GM19099 (cell line): ENCODE measurements at regions not wholly inside any gene's neighbourhood (a gene's known extent, or its start where the extent isn't known, plus 50 kb on each side); places are given as distances from the start of the nearest gene placed in this dataset.

Experiments used
- POLR2A ChIP-seq: IDR thresholded peaks from 3 replicates; pipeline ENCODE4 v1.6.1; 2011; ENCODE audit warnings: low read depth; ENCODE audit not compliant: insufficient read length; ENCODE audit errors: extremely low read depth

DNA sequence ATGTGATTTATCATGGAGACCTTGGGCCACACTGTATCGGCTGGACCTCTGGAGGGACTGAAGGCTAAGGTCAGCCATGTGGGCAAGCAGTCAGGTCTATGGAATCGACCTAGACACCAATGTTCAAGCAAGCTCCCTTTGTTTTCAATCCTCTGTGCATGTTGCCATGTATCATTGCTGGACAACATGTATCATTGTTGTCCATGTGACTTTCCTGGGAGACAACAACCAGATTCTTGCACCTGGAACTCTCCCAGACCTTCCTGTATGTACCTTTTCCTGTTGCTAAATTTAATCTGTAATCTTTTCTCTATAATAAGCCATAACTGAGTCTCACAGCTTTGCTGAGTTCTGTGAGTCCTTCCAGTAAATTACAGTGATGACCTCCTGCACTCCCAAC lies 329.4 kb upstream of the BOD1L1 start:
- no peak for TF ChIP-seq POLR2A

- TF ChIP-seq POLR2A: no peak
These were observed 330.3 kb upstream of the BOD1L1 start for GRCh38 chr4:13957871-13958270.

- no peak for TF ChIP-seq POLR2A
These were observed 336.1 kb upstream of the BOD1L1 start for GRCh38 chr4:13963601-13964000.

DNA sequence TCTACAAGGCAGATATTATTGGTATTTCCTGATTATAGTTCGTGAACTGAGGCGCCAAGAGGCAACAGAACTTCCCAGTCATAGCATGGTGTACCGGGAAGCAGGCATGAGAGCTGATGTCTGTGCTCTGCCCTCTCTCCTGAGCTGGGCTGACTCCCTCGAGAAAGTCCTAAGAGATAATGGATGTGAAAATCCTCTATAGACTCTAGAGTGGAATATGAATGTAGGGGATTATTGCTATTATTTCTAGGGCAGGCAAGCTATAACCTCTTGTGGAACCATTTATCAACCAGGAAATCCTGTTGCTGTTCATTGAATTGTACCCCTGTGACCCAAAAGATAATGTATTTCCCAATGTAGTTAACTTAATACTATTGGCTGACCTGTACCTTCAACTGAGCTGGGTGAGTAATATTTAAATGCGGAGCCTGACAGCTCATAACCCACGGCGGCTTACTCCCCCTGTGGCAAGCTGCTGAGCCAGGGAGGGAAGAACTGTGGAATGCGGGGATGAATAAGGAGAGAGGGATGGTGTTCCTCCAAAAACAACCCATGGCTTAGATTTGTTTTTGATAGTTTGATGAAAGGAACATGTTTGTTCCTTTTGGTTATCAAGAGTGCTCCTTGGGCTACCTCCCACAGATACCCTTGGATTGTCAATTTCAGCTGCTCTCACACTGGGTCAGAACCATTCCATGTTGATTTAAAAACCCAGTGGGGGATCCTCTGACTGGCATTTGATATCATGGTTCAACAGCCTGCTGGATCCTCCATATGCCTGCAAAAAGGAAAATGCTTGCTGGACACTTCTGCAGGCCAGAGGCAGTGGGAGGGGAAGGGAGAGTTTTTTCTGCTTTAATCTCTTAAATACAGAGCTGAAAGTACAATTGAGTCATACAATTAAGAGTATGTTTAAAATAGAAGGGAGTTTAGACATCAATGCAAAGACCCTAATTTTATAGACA lies 339.0 kb upstream of the BOD1L1 start:
- no peak for TF ChIP-seq POLR2A

GRCh38 chr4:13968723-13969122 lies 341.2 kb upstream of the BOD1L1 start:
- TF ChIP-seq POLR2A: no peak

DNA sequence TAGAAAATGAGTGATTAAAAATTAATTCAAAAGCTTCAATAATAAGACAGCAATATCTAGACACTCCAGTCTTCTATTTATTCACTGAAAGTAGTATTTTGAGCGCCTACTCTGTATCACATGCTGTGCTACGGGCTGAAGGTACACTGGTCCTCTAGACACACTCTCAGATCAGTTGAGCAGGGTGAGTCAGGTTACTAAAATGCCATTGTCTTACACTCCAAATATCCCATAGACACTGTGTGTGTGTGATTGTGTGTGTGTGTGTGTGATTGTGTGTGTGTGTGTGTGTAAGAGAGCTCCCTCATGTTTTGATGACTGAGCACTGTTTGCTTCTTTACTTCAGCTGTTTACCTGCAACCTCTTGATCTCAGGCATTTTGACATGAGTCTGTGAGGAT lies 342.8 kb upstream of the BOD1L1 start:
- no peak for TF ChIP-seq POLR2A

DNA sequence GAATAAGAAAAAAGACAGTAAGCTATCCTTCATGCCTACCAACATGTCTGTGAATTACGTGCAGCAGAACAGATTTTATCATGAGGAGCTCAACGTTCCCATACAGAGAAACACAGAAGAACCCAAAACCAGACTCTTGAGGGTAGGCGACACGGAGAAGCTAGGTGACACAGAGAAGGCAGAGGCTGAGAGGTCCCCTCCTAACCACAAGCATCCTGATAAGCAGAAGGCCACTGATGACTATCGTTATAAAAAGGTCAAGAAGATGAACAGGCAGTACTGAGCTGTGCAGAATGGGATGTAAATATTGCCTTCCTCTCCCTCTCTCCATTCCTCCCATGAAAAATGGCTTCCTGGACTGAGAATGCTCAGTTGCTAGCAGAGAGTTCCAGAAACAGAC lies 350.2 kb upstream of the BOD1L1 start:
- no peak for TF ChIP-seq POLR2A

- no peak for TF ChIP-seq POLR2A
These were observed 353.1 kb upstream of the BOD1L1 start for GRCh38 chr4:13980317-13981310.

- TF ChIP-seq POLR2A: no peak
These were observed 354.0 kb upstream of the BOD1L1 start for GRCh38 chr4:13981499-13981898.

DNA sequence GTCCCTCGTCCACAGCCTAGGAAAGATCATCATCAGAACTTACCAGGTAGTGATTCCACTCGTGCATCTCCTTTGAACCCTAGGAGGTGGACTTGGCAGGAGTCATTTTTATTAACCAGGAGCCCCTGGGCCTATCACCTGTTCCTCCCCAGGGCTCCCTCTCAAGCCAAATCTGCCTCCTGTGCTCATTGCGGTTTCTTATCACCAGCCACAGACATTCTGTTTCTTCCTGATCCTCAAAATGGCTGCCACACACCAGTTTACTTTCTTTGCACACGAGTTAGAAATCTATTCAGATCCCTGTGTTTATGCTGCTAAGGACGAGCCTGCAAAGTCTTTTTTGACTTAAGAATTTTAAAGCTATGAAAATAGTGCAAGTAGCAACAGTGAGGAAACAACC lies 354.5 kb upstream of the BOD1L1 start:
- TF ChIP-seq POLR2A: no peak

DNA sequence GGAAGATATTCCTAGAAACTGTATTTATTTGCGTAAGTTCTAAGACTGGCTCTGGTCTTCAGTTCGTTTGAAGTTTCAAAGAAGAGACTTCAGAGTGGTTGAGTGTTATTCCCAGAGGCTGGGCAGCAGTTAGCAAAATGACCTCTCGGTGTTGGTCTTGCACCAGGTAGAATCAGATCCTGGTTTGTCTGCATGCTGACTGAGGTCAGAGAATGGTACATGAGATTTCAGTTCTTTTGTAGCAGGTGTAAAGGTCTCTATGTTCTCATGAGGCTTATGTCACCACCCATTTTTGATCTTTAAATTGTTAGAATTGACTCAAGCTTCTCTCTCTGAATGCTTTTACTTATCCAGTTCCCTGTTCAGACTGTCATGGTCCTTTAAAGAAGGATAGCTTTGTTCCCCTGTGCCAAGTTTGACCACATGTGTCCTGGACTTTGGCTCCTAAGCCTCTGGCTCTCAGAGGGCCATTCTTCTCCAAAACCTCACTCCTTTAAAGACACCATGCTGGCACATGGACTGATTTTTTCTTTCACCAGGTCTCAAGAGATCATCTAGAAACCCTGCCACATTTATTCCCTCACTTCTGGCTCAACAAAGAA lies 355.8 kb upstream of the BOD1L1 start:
- TF ChIP-seq POLR2A: no peak

GRCh38 chr4:13984991-13985800 lies 357.7 kb upstream of the BOD1L1 start:
- TF ChIP-seq POLR2A: no peak

DNA sequence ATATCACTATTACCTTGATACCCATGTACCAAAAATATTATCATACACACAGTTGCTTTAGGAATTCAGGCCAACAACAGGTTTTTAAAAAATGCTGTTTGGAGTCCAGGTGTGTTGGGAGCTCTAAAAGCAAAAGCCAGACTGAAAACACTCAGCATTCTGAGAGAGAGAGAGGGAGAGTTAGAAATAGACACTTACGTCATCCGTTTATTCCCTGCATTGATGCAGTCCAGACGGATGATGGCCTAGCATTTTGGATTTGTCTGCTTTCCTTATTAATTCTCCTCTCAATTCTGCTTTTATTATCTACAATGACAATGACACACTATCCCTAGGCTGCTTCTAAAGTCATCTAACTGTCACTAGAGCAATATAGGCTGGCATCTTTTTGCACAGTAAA lies 358.3 kb upstream of the BOD1L1 start:
- no peak for TF ChIP-seq POLR2A

DNA sequence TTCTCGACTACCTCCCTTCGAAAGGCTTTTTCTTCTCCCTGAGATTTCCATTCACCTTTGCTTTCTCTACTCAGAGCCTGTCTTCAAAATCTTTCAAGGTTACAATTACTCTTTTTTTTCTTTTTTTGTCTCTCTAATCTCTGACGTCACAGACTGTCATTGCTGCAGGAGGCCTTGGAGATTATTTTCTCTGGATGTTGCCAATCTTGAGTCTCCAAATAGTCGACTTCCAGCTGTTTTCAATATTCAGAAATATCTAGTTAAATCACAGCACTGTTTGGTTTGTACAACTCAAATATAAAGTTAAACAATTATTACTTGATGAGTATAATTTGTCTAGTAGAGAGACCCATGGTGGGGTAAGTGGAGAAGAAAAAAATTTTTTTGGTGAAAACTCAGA lies 359.0 kb upstream of the BOD1L1 start:
- TF ChIP-seq POLR2A: no peak
